ENCODE measurements at regions not wholly inside any gene's neighbourhood (a gene's known extent, or its start where the extent isn't known, plus 50 kb on each side); places are given as distances from the start of the nearest gene placed in this dataset.

- no peak for DNase-seq
Measured at GRCh38 chr5:56617998-56618397, 197.4 kb upstream of the MAP3K1 start.

- no peak for DNase-seq
Measured at GRCh38 chr5:56616454-56617160, 198.7 kb upstream of the MAP3K1 start.

- no peak for DNase-seq
Measured at GRCh38 chr5:56615361-56616153, 199.8 kb upstream of the MAP3K1 start.

- DNase-seq: no peak
Measured at GRCh38 chr5:56612759-56613158, 202.6 kb upstream of the MAP3K1 start.

- no peak for DNase-seq
Measured at GRCh38 chr5:56612353-56612752, 203.0 kb upstream of the MAP3K1 start.

GRCh38 chr5:56610093-56610698 is 205.2 kb upstream of the MAP3K1 start:
- peak; percentile 45 for DNase-seq

GRCh38 chr5:56608217-56608925 is 207.0 kb upstream of the MAP3K1 start:
- no peak for DNase-seq

- DNase-seq: no peak
Measured at GRCh38 chr5:56607551-56607950, 207.8 kb upstream of the MAP3K1 start.

- DNase-seq: no peak
Measured at GRCh38 chr5:56607074-56607473, 208.3 kb upstream of the MAP3K1 start.

GRCh38 chr5:56606192-56606591 is 209.2 kb upstream of the MAP3K1 start:
- DNase-seq: no peak

- DNase-seq: no peak
Measured at GRCh38 chr5:56605231-56605630, 210.1 kb upstream of the MAP3K1 start.

GRCh38 chr5:56601641-56602071 is 213.7 kb upstream of the MAP3K1 start:
- no peak for DNase-seq

GRCh38 chr5:56598941-56599340 is 216.4 kb upstream of the MAP3K1 start:
- DNase-seq: no peak

- DNase-seq: no peak
Measured at GRCh38 chr5:56596155-56596554, 219.2 kb upstream of the MAP3K1 start.

GRCh38 chr5:56595566-56595965 is 219.8 kb upstream of the MAP3K1 start:
- DNase-seq: no peak

- DNase-seq: no peak
Measured at GRCh38 chr5:56594792-56595191, 220.6 kb upstream of the MAP3K1 start.

GRCh38 chr5:56591081-56591480 is 224.3 kb upstream of the MAP3K1 start:
- DNase-seq: no peak

GRCh38 chr5:56589481-56589860 is 225.9 kb upstream of the MAP3K1 start:
- no peak for DNase-seq

- peak; percentile 42 for DNase-seq
Measured at GRCh38 chr5:56588636-56589480, 226.5 kb upstream of the MAP3K1 start.

- no peak for DNase-seq
Measured at GRCh38 chr5:56588131-56588487, 227.2 kb upstream of the MAP3K1 start.

GRCh38 chr5:56587381-56588130 is 227.8 kb upstream of the MAP3K1 start:
- no peak for DNase-seq

All from stimulated activated CD4-positive, alpha-beta T cell treated with anti-CD3 and anti-CD28 coated beads, Interleukin-4, amount 100 ng/mL, for 24 hours (primary cell).